ENCODE measurements at regions not wholly inside any gene's neighbourhood (a gene's known extent, or its start where the extent isn't known, plus 50 kb on each side); places are given as distances from the start of the nearest gene placed in this dataset.
A peak's percentile ranks its signal among the peaks of the same experiment; 100 is the strongest.
"Not testable (repeated sequence)": the region's sequence is repeated elsewhere in the genome, so short reads cannot be mapped to it uniquely, and the experiment has no call there.

- no peak overlapping the region for H3K4me2 ChIP-seq (ENCODE audit: low read length)
- H3K4me1 ChIP-seq (ENCODE audit: control insufficient read depth, low read depth, low read length) = no peaks in the 10 kb centered on the region
- no peak overlapping the region for H3K23ac ChIP-seq (ENCODE audit: low read length)
- DNase-seq = no peak
- H3K36me3 ChIP-seq (ENCODE audit: control insufficient read depth, insufficient read depth, low read length) = no peaks in the 10 kb centered on the region
- no peak overlapping the region for H2AK5ac ChIP-seq (ENCODE audit: low read length)
- H2BK5ac ChIP-seq (ENCODE audit: low read length) = no peak overlapping the region
- no peak overlapping the region for H3K9ac ChIP-seq (ENCODE audit: low read length)
- no peak overlapping the region for H4K8ac ChIP-seq (ENCODE audit: low read depth, low read length)
- H3K56ac ChIP-seq (ENCODE audit: low read length) = no peak overlapping the region
- no peak overlapping the region for H2BK120ac ChIP-seq (ENCODE audit: low read depth, low read length)
- no peak overlapping the region for H3K18ac ChIP-seq (ENCODE audit: low read length)
- no peaks in the 10 kb centered on the region for H3K79me2 ChIP-seq (ENCODE audit: control insufficient read depth, insufficient read depth, low read length)
- no peaks in the 10 kb centered on the region for H3K27me3 ChIP-seq (ENCODE audit: insufficient read depth, low read length, poor library complexity)
- no peak overlapping the region for H3K4me3 ChIP-seq (ENCODE audit: low read length)
- H2BK15ac ChIP-seq (replicated peaks; ENCODE audit: low read depth) = no peak overlapping the region
- H3K27ac ChIP-seq (ENCODE audit: low read depth, low read length) = no peak overlapping the region
- no peaks in the 10 kb centered on the region for H3K79me1 ChIP-seq (ENCODE audit: low read length)
- no peak overlapping the region for H3K4ac ChIP-seq (ENCODE audit: low read depth, low read length)
- H4K5ac ChIP-seq (ENCODE audit: low read length) = no peak overlapping the region
These were observed 801.3 kb downstream of the EPHA3 start for GRCh38 chr3:89908711-89909213.

- Histone ChIP-seq H3K18ac (ENCODE audit: low read length) (no peak overlapping the region), H2BK120ac (ENCODE audit: low read depth, low read length) (no peak overlapping the region), H3K27ac (ENCODE audit: low read depth, low read length) (no peak overlapping the region), H3K79me1 (ENCODE audit: low read length) (no peaks in the 10 kb centered on the region), H4K8ac (ENCODE audit: low read depth, low read length) (no peak overlapping the region), H3K56ac (ENCODE audit: low read length) (no peak overlapping the region), H2BK5ac (ENCODE audit: low read length) (no peak overlapping the region), H3K36me3 (ENCODE audit: control insufficient read depth, insufficient read depth, low read length) (no peaks in the 10 kb centered on the region), H3K4me2 (ENCODE audit: low read length) (no peak overlapping the region), H3K9ac (ENCODE audit: low read length) (no peak overlapping the region), H3K79me2 (ENCODE audit: control insufficient read depth, insufficient read depth, low read length) (no peaks in the 10 kb centered on the region), H3K27me3 (ENCODE audit: insufficient read depth, low read length, poor library complexity) (no peaks in the 10 kb centered on the region), H3K4me1 (ENCODE audit: control insufficient read depth, low read depth, low read length) (no peaks in the 10 kb centered on the region), H2AK5ac (ENCODE audit: low read length) (no peak overlapping the region), H3K23ac (ENCODE audit: low read length) (no peak overlapping the region), H2BK15ac (replicated peaks; ENCODE audit: low read depth) (no peak overlapping the region), H3K4me3 (ENCODE audit: low read length) (no peak overlapping the region), H3K4ac (ENCODE audit: low read depth, low read length) (no peak overlapping the region), H4K5ac (ENCODE audit: low read length) (no peak overlapping the region)
- WGBS (ENCODE audit: extremely low coverage, insufficient coverage, low lambda C conversion rate) = no CpG with 5 or more reads among the region's 6 CpGs
- no peak for DNase-seq
These were observed 804.6 kb downstream of the EPHA3 start for GRCh38 chr3:89912031-89912430.

DNA sequence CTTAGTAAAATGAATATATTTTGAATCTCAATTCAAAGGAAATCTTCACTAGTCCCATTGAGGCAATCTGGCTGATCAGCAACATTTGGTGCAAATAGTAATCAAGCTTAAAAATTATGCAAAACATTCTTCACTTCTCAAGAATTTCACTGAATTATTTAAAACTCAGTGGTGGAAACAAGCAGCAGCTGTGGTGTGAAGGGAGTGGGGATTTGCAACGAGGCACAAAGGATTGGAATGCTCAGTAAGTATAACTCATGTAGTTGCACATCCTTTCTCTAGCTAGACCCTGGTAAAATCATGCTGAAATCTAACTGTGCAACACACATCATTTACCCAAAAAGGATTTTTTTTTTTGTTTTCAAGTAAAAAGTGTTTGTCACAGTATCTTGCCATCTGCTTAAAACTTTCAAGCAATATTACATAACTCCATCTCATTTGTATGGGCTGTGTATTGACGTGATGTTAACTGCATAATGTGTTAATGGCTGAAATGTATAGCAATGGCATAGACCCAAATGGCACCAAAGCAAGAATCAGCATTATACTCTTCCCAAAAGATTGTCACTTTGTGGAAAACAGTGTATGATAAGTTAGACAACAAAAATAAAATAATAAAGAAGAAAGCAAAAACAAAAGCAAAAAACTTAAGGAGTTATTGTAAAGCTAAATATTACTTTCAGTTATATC lies 816.6 kb downstream of the EPHA3 start:
- Histone ChIP-seq H3K27me3 (ENCODE audit: insufficient read depth, low read length, poor library complexity) (no peaks in the 10 kb centered on the region), H2BK5ac (ENCODE audit: low read length) (no peak overlapping the region), H4K5ac (ENCODE audit: low read length) (no peak overlapping the region), H3K9ac (ENCODE audit: low read length) (no peak overlapping the region), H3K4me2 (ENCODE audit: low read length) (no peak overlapping the region), H3K4me3 (ENCODE audit: low read length) (no peak overlapping the region), H3K79me2 (ENCODE audit: control insufficient read depth, insufficient read depth, low read length) (no peaks in the 10 kb centered on the region), H2BK15ac (replicated peaks; ENCODE audit: low read depth) (no peak overlapping the region), H4K8ac (ENCODE audit: low read depth, low read length) (no peak overlapping the region), H3K23ac (ENCODE audit: low read length) (no peak overlapping the region), H3K18ac (ENCODE audit: low read length) (no peak overlapping the region), H3K27ac (ENCODE audit: low read depth, low read length) (no peak overlapping the region), H3K56ac (ENCODE audit: low read length) (no peak overlapping the region), H2BK120ac (ENCODE audit: low read depth, low read length) (no peak overlapping the region), H3K36me3 (ENCODE audit: control insufficient read depth, insufficient read depth, low read length) (no peaks in the 10 kb centered on the region), H3K79me1 (ENCODE audit: low read length) (no peaks in the 10 kb centered on the region), H3K4ac (ENCODE audit: low read depth, low read length) (no peak overlapping the region), H2AK5ac (ENCODE audit: low read length) (no peak overlapping the region), H3K4me1 (ENCODE audit: control insufficient read depth, low read depth, low read length) (no peaks in the 10 kb centered on the region)
- no peak for DNase-seq
- WGBS (ENCODE audit: extremely low coverage, insufficient coverage, low lambda C conversion rate) = no CpG with 5 or more reads among the region's 2 CpGs

- H3K27me3 ChIP-seq (ENCODE audit: insufficient read depth, low read length, poor library complexity) = no peaks in the 10 kb centered on the region
- H3K18ac ChIP-seq (ENCODE audit: low read length) = no peak overlapping the region
- no peak overlapping the region for H2BK15ac ChIP-seq (replicated peaks; ENCODE audit: low read depth)
- H3K79me2 ChIP-seq (ENCODE audit: control insufficient read depth, insufficient read depth, low read length) = no peaks in the 10 kb centered on the region
- no peaks in the 10 kb centered on the region for H3K36me3 ChIP-seq (ENCODE audit: control insufficient read depth, insufficient read depth, low read length)
- H3K9ac ChIP-seq (ENCODE audit: low read length) = no peak overlapping the region
- no peaks in the 10 kb centered on the region for H3K79me1 ChIP-seq (ENCODE audit: low read length)
- DNase-seq = no peak
- no peak overlapping the region for H4K5ac ChIP-seq (ENCODE audit: low read length)
- no peak overlapping the region for H3K56ac ChIP-seq (ENCODE audit: low read length)
- no peak overlapping the region for H2BK5ac ChIP-seq (ENCODE audit: low read length)
- H2AK5ac ChIP-seq (ENCODE audit: low read length) = no peak overlapping the region
- no CpG with 5 or more reads among the region's 3 CpGs for WGBS (ENCODE audit: extremely low coverage, insufficient coverage, low lambda C conversion rate)
- H2BK120ac ChIP-seq (ENCODE audit: low read depth, low read length) = no peak overlapping the region
- H4K8ac ChIP-seq (ENCODE audit: low read depth, low read length) = no peak overlapping the region
- no peak overlapping the region for H3K4me2 ChIP-seq (ENCODE audit: low read length)
- no peak overlapping the region for H3K23ac ChIP-seq (ENCODE audit: low read length)
- H3K4me3 ChIP-seq (ENCODE audit: low read length) = no peak overlapping the region
- H3K4me1 ChIP-seq (ENCODE audit: control insufficient read depth, low read depth, low read length) = no peaks in the 10 kb centered on the region
- H3K4ac ChIP-seq (ENCODE audit: low read depth, low read length) = no peak overlapping the region
- H3K27ac ChIP-seq (ENCODE audit: low read depth, low read length) = no peak overlapping the region
These were observed 818.6 kb downstream of the EPHA3 start for GRCh38 chr3:89925976-89926375.

DNA sequence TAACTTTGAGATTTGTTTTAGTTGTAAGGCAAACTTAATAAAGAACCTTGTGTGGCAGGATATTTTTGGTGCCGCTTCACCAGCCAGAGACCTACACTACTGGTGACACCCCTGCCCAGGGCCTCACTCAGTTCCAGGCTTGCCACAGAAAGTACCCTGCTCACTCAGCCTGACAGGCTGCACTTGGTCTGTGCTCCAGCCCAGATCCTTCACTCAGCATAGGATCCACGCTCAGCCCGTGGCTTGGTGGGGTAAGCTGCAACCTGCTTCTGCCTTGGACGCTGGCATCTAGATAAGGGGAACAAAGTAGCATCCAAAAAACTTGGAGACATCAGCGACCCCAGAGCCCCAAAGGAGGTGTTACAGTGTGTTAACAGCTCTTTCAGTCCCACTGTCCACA lies 825.5 kb downstream of the EPHA3 start:
- no peak overlapping the region for H3K4me2 ChIP-seq (ENCODE audit: low read length)
- H3K9ac ChIP-seq (ENCODE audit: low read length) = no peak overlapping the region
- H3K4ac ChIP-seq (ENCODE audit: low read depth, low read length) = no peak overlapping the region
- no peak overlapping the region for H3K4me3 ChIP-seq (ENCODE audit: low read length)
- no peak overlapping the region for H3K27ac ChIP-seq (ENCODE audit: low read depth, low read length)
- no CpG with 5 or more reads among the region's 5 CpGs for WGBS (ENCODE audit: extremely low coverage, insufficient coverage, low lambda C conversion rate)
- H3K56ac ChIP-seq (ENCODE audit: low read length) = no peak overlapping the region
- DNase-seq = peak; percentile 12
- no peak overlapping the region for H2BK120ac ChIP-seq (ENCODE audit: low read depth, low read length)
- H3K18ac ChIP-seq (ENCODE audit: low read length) = no peak overlapping the region
- H3K23ac ChIP-seq (ENCODE audit: low read length) = no peak overlapping the region
- H4K8ac ChIP-seq (ENCODE audit: low read depth, low read length) = no peak overlapping the region
- no peaks in the 10 kb centered on the region for H3K27me3 ChIP-seq (ENCODE audit: insufficient read depth, low read length, poor library complexity)
- no peaks in the 10 kb centered on the region for H3K4me1 ChIP-seq (ENCODE audit: control insufficient read depth, low read depth, low read length)
- H4K5ac ChIP-seq (ENCODE audit: low read length) = no peak overlapping the region
- no peaks in the 10 kb centered on the region for H3K79me1 ChIP-seq (ENCODE audit: low read length)
- H3K36me3 ChIP-seq (ENCODE audit: control insufficient read depth, insufficient read depth, low read length) = no peaks in the 10 kb centered on the region
- no peak overlapping the region for H2BK5ac ChIP-seq (ENCODE audit: low read length)
- H2AK5ac ChIP-seq (ENCODE audit: low read length) = no peak overlapping the region
- H3K79me2 ChIP-seq (ENCODE audit: control insufficient read depth, insufficient read depth, low read length) = no peaks in the 10 kb centered on the region
- no peak overlapping the region for H2BK15ac ChIP-seq (replicated peaks; ENCODE audit: low read depth)

- H3K79me1 ChIP-seq (ENCODE audit: low read length); H3K27me3 ChIP-seq (ENCODE audit: insufficient read depth, low read length, poor library complexity); H2BK15ac ChIP-seq (replicated peaks; ENCODE audit: low read depth); H4K8ac ChIP-seq (ENCODE audit: low read depth, low read length); H2BK5ac ChIP-seq (ENCODE audit: low read length); H3K4me2 ChIP-seq (ENCODE audit: low read length); H3K4me3 ChIP-seq (ENCODE audit: low read length); H3K27ac ChIP-seq (ENCODE audit: low read depth, low read length); H3K56ac ChIP-seq (ENCODE audit: low read length); H3K4ac ChIP-seq (ENCODE audit: low read depth, low read length); H3K4me1 ChIP-seq (ENCODE audit: control insufficient read depth, low read depth, low read length); H2BK120ac ChIP-seq (ENCODE audit: low read depth, low read length); H4K5ac ChIP-seq (ENCODE audit: low read length); H3K23ac ChIP-seq (ENCODE audit: low read length); H3K9ac ChIP-seq (ENCODE audit: low read length); H2AK5ac ChIP-seq (ENCODE audit: low read length); H3K18ac ChIP-seq (ENCODE audit: low read length); H3K36me3 ChIP-seq (ENCODE audit: control insufficient read depth, insufficient read depth, low read length); DNase-seq; H3K79me2 ChIP-seq (ENCODE audit: control insufficient read depth, insufficient read depth, low read length): not testable (repeated sequence)
- no CpG with 5 or more reads among the region's 14 CpGs for WGBS (ENCODE audit: extremely low coverage, insufficient coverage, low lambda C conversion rate)
These were observed 837.0 kb downstream of the EPHA3 start for GRCh38 chr3:89944461-89944860.
